Transverse colon (tissue), 4 donors: ENCODE measurements at regions not wholly inside any gene's neighbourhood (a gene's known extent, or its start where the extent isn't known, plus 50 kb on each side); places are given as distances from the start of the nearest gene placed in this dataset.

ENCODE experiments used
- DNase-seq: peaks from one replicate; pipeline ENCODE4 v3.0.0-alpha.2; 2019
- H3K27ac ChIP-seq, 4 donors: fragments of 200-600 bp; sonication (generic); 2 replicates each; pipeline ENCODE4 v1.5.1; 2016 to 2018; ENCODE audit warnings: inconsistent platforms in 4 of 4
- H3K27me3 ChIP-seq: fragments of 200-600 bp; sonication (generic); 2 replicates; pipeline ENCODE4 v1.5.1; 2017; ENCODE audit warnings: inconsistent platforms
- H3K36me3 ChIP-seq, 4 donors: fragments of 200-600 bp; sonication (generic); 2 replicates each; pipeline ENCODE4 v1.5.1; 2017 to 2019; ENCODE audit warnings: inconsistent platforms in 4 of 4
- H3K4me1 ChIP-seq, 4 donors: fragments of 200-600 bp; sonication (generic); 2 replicates each; pipeline ENCODE4 v1.5.1; 2017 to 2020; ENCODE audit warnings: inconsistent platforms in 4 of 4
- H3K4me3 ChIP-seq, 4 donors: fragments of 200-600 bp; sonication (generic); 1 replicate in 1 of 4; 2 replicates in 3 of 4; pipeline versions ENCODE4 v1.5.1 to v1.6.1; 2017 to 2019; ENCODE audit warnings: inconsistent platforms in 4 of 4
- H3K9me3 ChIP-seq, 2 donors: fragments of 200-600 bp; sonication (generic); 2 replicates each; pipeline ENCODE4 v1.5.1; 2017 to 2019; ENCODE audit warnings: inconsistent platforms in 2 of 2
- CTCF ChIP-seq, 5 experiments: fragments of 200-600 bp in 3 of 5; fragments of 450-650 bp in 2 of 5; sonication (generic) in 3 of 5; IDR thresholded peaks; 1 replicate in 2 of 5; 2 replicates in 3 of 5; pipeline ENCODE4 v1.5.1; 2016 to 2017; ENCODE audit warnings: antibody characterized with exemption in 5 of 5, inconsistent platforms in 3 of 5, mild to moderate bottlenecking in 2 of 5, moderate library complexity in 1 of 5
- EP300 ChIP-seq: sonication (generic); formaldehyde crosslinking; IDR thresholded peaks from one replicate; pipeline ENCODE4 v1.6.1; 2017; ENCODE audit warnings: antibody characterized with exemption, low read depth
- POLR2A ChIP-seq: fragments of 450-650 bp; IDR thresholded peaks from one replicate; pipeline ENCODE4 v1.6.1; 2016; ENCODE audit warnings: antibody characterized with exemption, mild to moderate bottlenecking, moderate library complexity
- POLR2AphosphoS5 ChIP-seq, 3 donors: sonication (generic); formaldehyde crosslinking; IDR thresholded peaks; one replicate each; pipeline ENCODE4 v1.6.1; 2016; ENCODE audit warnings: antibody characterized with exemption in 3 of 3
- WGBS, 2 donors: methylation state at CpG; one replicate each; pipeline ENCODE4 v1.1.5; 2018; ENCODE audit warnings: low coverage in 1 of 2; 5-methylcytosine and 5-hydroxymethylcytosine counted together
- in situ Hi-C, 4 donors: fragments of 200-750 bp; cut with MboI; loops; one replicate each; pipeline versions ENCODE4 v1.15.0 to v1.15.1; 2017; ENCODE audit warnings: low sequenced_read_pairs in 3 of 4, low pct_ligation_motif_present in 1 of 4, low pct_unique_long_range_greater_than_20kb in 1 of 4
- intact Hi-C: fragments of 100-400 bp; cut with DNase I; formaldehyde crosslinking; loops from one replicate; pipeline ENCODE4 v1.15.1; 2023; ENCODE audit warnings: low total_unique reads

DNA sequence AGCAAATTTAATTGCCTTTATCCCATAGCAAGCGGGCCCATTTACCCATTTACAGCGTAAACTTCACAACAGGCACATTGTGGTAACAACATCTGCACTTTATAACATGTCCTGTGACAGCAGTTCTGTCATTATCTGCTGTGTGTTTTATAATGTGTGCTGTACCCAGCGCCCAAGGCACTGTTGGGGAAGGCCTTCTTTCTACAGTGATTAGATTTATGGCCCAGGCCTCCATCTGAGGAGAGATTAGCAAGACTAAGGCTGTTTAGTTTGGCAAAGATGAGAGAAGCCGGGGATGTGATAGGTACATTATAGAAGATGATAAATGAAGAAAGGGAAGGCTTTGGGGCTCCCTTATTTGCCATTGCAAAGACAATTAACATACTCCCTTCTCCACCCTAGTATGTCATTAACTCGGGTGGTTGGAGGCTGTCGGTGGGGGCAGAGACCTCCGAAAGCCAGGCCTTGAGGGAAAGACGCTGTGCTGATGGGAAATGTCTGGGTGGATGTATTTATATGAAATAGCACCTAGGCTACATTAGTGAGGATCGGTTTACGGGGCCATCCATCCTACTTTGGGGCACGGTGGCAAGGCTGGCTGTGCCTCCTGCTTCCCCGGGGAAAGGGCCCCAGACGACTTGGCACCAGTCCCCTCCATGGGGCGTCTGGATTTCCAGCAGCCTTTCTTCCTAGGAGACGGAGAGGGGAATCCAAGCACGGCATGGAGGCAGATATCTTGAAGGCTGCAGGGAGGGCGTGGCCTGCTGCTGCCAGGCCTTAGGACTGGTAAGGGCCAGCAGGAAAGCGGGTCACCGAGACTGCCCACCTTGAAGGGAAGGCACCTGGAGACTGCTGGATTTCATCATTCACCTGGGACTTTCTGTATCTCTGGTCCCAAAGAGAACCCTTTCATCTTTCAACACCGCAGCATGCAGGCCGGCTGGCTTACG, 64.3 kb upstream of the PTCH1 start:
- TF ChIP-seq POLR2A (no peak), POLR2AphosphoS5 (IDR thresholded peaks at IDR 0.05) (no peak), CTCF (IDR thresholded peaks at IDR 0.05) (no peak), EP300 (no peak)
- peak overlapping the region in 2 of 4 donors; percentile 37 to 50 for H3K27ac ChIP-seq
- in situ Hi-C loops (no loop called here), intact Hi-C loops (no loop called here)
- WGBS, 2 donors = 48 to 66% methylated on average over 2 to 22 of the region's 22 CpGs
- no peaks in the 10 kb centered on the region for H3K36me3 ChIP-seq
- H3K4me1 ChIP-seq = peaks cover 0 to 9% (median 0%) of the 10 kb centered on the region in 4 donors
- no peaks in the 10 kb centered on the region for H3K9me3 ChIP-seq
- no peaks in the 10 kb centered on the region for H3K27me3 ChIP-seq
- H3K4me3 ChIP-seq = no peak overlapping the region
- DNase-seq = no peak

GRCh38 chr9:95574866-95575553, 58.2 kb upstream of the PTCH1 start:
- TF ChIP-seq POLR2A (no peak), EP300 (no peak), POLR2AphosphoS5 (IDR thresholded peaks at IDR 0.05) (no peak), CTCF (IDR thresholded peaks at IDR 0.05) (no peak)
- in situ Hi-C loops = no loop called here
- DNase-seq = no peak
- Histone ChIP-seq H3K4me1 (no peaks in the 10 kb centered on the region), H3K9me3 (no peaks in the 10 kb centered on the region), H3K4me3 (no peak overlapping the region), H3K27ac (no peak overlapping the region), H3K36me3 (no peaks in the 10 kb centered on the region), H3K27me3 (peaks cover 2% of the 10 kb centered on the region)
- 75 to 79% methylated on average over 4 to 13 of the region's 14 CpGs for WGBS, 2 donors
- intact Hi-C loops = no loop called here

DNA sequence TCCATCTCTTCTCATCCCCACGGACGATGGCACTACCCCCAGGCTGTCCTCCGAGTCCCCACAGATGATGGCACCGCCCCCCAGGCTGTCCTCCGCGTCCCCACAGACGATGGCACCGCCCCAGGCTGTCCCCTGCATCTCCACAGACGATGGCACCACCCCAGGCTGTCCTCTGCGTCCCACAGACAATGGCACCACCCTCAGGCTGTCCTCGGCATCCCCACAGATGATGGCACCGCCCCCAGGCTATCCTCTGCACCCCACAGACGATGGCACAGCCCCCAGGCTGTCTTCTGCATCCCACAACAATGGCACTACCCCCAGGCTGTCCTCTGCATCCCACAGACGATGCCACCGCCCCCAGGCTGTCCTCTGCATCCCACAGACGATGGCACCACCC, 57.4 kb upstream of the PTCH1 start:
- 61 to 67% methylated on average over 2 to 16 of the region's 16 CpGs for WGBS, 2 donors
- in situ Hi-C loops = no loop called here

More for the DNA sequence above, 57.4 kb upstream of the PTCH1 start:
- Histone ChIP-seq H3K4me1 (no peaks in the 10 kb centered on the region), H3K4me3 (no peak overlapping the region), H3K36me3 (no peaks in the 10 kb centered on the region), H3K9me3 (no peaks in the 10 kb centered on the region), H3K27ac (no peak overlapping the region), H3K27me3 (peaks cover 3% of the 10 kb centered on the region)
- TF ChIP-seq EP300 (no peak), CTCF (IDR thresholded peaks at IDR 0.05) (no peak), POLR2AphosphoS5 (IDR thresholded peaks at IDR 0.05) (no peak), POLR2A (no peak)
- no peak for DNase-seq
- intact Hi-C loops = no loop called here
